RWPE2 (cell line): ENCODE measurements at regions not wholly inside any gene's neighbourhood (a gene's known extent, or its start where the extent isn't known, plus 50 kb on each side); places are given as distances from the start of the nearest gene placed in this dataset.

ENCODE experiments used
- ATAC-seq: fragments of 200-7000 bp; cut with Tn5 transposase; 3 replicates; pipeline ENCODE4 v1.9.1; 2021; ENCODE audit warnings: low read depth
- DNase-seq: peaks from one replicate; pipeline ENCODE4 v3.0.0-alpha.2; 2020; ENCODE audit warnings: low spot score
- H3K27ac ChIP-seq: fragments of 450-650 bp; 2 replicates; pipeline ENCODE4 v1.5.1; 2017; ENCODE audit warnings: mild to moderate bottlenecking; ENCODE audit not compliant: poor library complexity, severe bottlenecking
- H3K27me3 ChIP-seq: fragments of 250-450 bp; sonication (Bioruptor Pico); 2 replicates; pipeline ENCODE4 v1.5.1; 2021; ENCODE audit warnings: mild to moderate bottlenecking, moderate library complexity; ENCODE audit not compliant: insufficient read depth, poor library complexity, severe bottlenecking
- H3K36me3 ChIP-seq: fragments of 250-450 bp; sonication (Bioruptor Pico); 2 replicates; pipeline ENCODE4 v1.5.1; 2020; ENCODE audit warnings: low read depth, mild to moderate bottlenecking, moderate library complexity
- H3K4me1 ChIP-seq: fragments of 250-450 bp; sonication (Bioruptor Pico); 2 replicates; pipeline ENCODE4 v1.5.1; 2021; ENCODE audit warnings: mild to moderate bottlenecking, moderate library complexity; ENCODE audit not compliant: insufficient read depth, poor library complexity, severe bottlenecking
- H3K4me3 ChIP-seq: fragments of 250-450 bp; sonication (Bioruptor Pico); 2 replicates; pipeline ENCODE4 v1.5.1; 2021; ENCODE audit warnings: mild to moderate bottlenecking, moderate library complexity; ENCODE audit not compliant: severe bottlenecking
- H3K9me3 ChIP-seq: fragments of 250-450 bp; sonication (Bioruptor Pico); 2 replicates; pipeline ENCODE4 v1.5.1; 2021; ENCODE audit warnings: mild to moderate bottlenecking, moderate library complexity; ENCODE audit not compliant: severe bottlenecking
- TF ChIP-seq, protein P1 (sequence below): fragments of 450-650 bp; IDR thresholded peaks from one replicate; pipeline ENCODE4 v1.5.1; 2017; ENCODE audit warnings: mild to moderate bottlenecking, moderate library complexity; ENCODE audit not compliant: poor library complexity, severe bottlenecking

DNA sequence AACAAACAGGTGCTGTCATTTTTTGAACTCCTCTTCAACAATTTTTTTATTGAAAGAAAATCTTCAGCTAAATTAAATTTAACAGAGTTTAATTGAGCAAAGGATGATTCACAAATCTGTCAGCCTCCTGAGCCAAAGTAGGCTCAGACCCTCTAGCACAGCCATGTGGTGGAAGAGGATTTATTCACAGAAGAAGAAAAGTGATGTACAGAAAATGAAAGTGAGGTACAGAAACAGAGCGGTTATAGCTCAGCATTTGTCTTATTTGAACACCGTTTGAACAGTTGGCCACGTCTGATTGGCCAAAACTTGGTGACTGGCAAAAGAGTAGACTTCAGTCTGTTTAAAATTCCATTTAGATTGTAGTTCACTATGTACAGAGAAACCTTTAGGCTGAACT is 217.3 kb downstream of the SPANXN1 start:
- Histone ChIP-seq H3K27ac (no peak overlapping the region), H3K9me3 (no peaks in the 10 kb centered on the region), H3K27me3 (no peaks in the 10 kb centered on the region), H3K36me3 (no peaks in the 10 kb centered on the region), H3K4me1 (no peaks in the 10 kb centered on the region), H3K4me3 (no peak overlapping the region)
- DNase-seq, result no peak
- no peak for ATAC-seq
- TF ChIP-seq, protein P1, sequence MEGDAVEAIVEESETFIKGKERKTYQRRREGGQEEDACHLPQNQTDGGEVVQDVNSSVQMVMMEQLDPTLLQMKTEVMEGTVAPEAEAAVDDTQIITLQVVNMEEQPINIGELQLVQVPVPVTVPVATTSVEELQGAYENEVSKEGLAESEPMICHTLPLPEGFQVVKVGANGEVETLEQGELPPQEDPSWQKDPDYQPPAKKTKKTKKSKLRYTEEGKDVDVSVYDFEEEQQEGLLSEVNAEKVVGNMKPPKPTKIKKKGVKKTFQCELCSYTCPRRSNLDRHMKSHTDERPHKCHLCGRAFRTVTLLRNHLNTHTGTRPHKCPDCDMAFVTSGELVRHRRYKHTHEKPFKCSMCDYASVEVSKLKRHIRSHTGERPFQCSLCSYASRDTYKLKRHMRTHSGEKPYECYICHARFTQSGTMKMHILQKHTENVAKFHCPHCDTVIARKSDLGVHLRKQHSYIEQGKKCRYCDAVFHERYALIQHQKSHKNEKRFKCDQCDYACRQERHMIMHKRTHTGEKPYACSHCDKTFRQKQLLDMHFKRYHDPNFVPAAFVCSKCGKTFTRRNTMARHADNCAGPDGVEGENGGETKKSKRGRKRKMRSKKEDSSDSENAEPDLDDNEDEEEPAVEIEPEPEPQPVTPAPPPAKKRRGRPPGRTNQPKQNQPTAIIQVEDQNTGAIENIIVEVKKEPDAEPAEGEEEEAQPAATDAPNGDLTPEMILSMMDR, result no peak

DNA sequence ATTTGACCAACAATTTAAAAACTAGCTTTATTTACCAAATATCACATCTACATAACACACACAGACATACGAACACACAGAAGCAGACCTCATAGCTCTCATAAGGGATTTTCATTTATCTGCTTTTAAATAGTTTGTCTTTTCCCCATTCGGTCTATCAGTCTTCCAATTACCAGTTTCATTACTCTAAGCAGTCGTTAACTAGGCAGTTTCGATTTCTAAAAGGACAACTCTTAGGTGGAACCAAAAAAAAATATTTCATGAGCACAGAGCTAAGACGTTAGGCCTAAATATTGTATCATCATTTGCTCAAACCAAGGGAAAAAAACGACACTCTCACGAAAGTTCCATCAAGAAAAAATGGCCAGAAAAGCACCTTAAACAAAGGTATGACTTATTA is 228.4 kb downstream of the SPANXN1 start:
- H3K36me3 ChIP-seq, result no peaks in the 10 kb centered on the region
- H3K27me3 ChIP-seq, result no peaks in the 10 kb centered on the region
- H3K4me3 ChIP-seq, result no peak overlapping the region
- no peak for ATAC-seq
- TF ChIP-seq, protein P1, result no peak
- H3K27ac ChIP-seq, result no peak overlapping the region
- DNase-seq, result no peak
- H3K9me3 ChIP-seq, result no peaks in the 10 kb centered on the region
- H3K4me1 ChIP-seq, result no peaks in the 10 kb centered on the region

DNA sequence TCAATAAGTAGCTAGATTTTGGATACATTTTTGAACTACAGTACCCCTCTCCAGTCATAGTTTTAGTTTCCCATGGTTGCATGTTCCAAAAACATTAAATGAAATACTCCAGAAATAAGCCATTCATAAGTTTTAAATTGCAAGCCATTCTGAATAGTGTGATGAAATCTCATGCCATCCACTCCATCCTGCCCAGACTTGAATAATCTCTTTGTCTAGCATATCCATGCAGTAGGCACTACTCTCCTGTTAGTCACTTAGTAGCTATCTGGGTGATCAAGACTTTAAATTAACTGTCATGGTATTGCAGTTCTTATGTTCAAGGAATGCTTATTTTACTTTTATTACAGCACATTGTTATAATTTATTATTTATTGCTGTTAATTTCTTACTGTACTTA is 237.4 kb downstream of the SPANXN1 start:
- H3K27me3 ChIP-seq, result no peaks in the 10 kb centered on the region
- no peak overlapping the region for H3K27ac ChIP-seq
- no peaks in the 10 kb centered on the region for H3K9me3 ChIP-seq
- H3K4me1 ChIP-seq, result no peaks in the 10 kb centered on the region
- no peak overlapping the region for H3K4me3 ChIP-seq
- ATAC-seq (peak; percentile 72), DNase-seq (no peak)
- no peaks in the 10 kb centered on the region for H3K36me3 ChIP-seq
- TF ChIP-seq, protein P1, result no peak

DNA sequence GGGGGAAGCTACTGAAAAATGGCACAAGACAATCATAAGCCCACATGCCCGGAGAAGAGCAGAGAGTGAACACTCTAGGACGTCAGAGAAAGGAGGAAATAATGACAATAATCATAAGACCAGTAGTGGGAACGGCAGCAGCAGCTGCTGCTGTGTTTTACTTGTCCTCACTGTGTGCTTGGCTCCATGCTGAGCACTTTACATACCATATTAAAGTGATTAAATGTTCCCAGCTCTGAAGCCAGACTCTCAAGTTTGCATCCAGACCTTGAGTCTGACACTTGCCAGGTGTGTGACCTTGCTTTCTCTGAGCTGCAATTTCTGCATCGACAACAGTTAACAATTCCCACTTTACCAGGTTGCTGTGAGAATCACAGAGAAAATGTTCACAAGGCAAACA is 255.4 kb downstream of the SPANXN1 start:
- Histone ChIP-seq H3K4me1 (no peaks in the 10 kb centered on the region), H3K27ac (no peak overlapping the region), H3K9me3 (no peaks in the 10 kb centered on the region), H3K36me3 (no peaks in the 10 kb centered on the region), H3K4me3 (no peak overlapping the region), H3K27me3 (no peaks in the 10 kb centered on the region)
- ATAC-seq (no peak), DNase-seq (no peak)
- TF ChIP-seq, protein P1, result no peak

DNA sequence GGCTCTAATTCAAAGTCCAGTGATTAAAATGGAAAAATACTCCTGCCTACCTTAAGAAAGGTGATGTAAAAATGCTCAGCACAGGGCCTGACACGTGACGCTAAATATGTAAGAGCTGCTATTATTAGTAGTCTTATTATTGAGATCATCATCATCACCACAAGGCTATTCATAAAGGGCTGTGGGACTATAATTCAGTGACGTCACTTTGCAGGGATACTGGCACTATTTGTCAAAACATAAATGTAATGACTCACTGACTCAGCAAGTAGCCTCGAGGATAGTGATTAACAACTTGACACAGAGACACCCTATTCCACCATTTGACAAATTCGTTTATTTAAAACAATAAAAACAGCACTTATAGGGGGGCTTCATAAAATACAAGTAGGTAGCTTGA is 258.9 kb downstream of the SPANXN1 start:
- Histone ChIP-seq H3K36me3 (no peaks in the 10 kb centered on the region), H3K9me3 (no peaks in the 10 kb centered on the region), H3K4me3 (no peak overlapping the region), H3K27me3 (no peaks in the 10 kb centered on the region), H3K27ac (no peak overlapping the region), H3K4me1 (no peaks in the 10 kb centered on the region)
- ATAC-seq (no peak), DNase-seq (no peak)
- TF ChIP-seq, protein P1, result no peak
